SKM-1 (cell line): ENCODE measurements at regions not wholly inside any gene's neighbourhood (a gene's known extent, or its start where the extent isn't known, plus 50 kb on each side); places are given as distances from the start of the nearest gene placed in this dataset.
"Not testable (repeated sequence)": the region's sequence is repeated elsewhere in the genome, so short reads cannot be mapped to it uniquely, and the experiment has no call there.

Source experiments
- DNase-seq: peaks from one replicate; lab custom pipeline; 2025; ENCODE audit not compliant: unreplicated experiment; lab: John Stamatoyannopoulos, UW

GRCh38 chr13:54999399-54999907, 1970.8 kb downstream of the OLFM4 start:
- no peak for DNase-seq

GRCh38 chr13:55000043-55000442, 1971.4 kb downstream of the OLFM4 start:
- no peak for DNase-seq

GRCh38 chr13:55000844-55001243, 1972.2 kb downstream of the OLFM4 start:
- no peak for DNase-seq

GRCh38 chr13:55001881-55002280, 1973.3 kb downstream of the OLFM4 start:
- DNase-seq: no peak

- DNase-seq: no peak
These were observed 1979.1 kb downstream of the OLFM4 start for GRCh38 chr13:55007681-55008080.

- DNase-seq: no peak
These were observed 1984.4 kb downstream of the OLFM4 start for GRCh38 chr13:55013051-55013450.

GRCh38 chr13:55029280-55029679, 2000.7 kb downstream of the OLFM4 start:
- DNase-seq: no peak

- no peak for DNase-seq
These were observed 2009.6 kb downstream of the OLFM4 start for GRCh38 chr13:55038230-55038629.

GRCh38 chr13:55053891-55054550, 2025.4 kb downstream of the OLFM4 start:
- DNase-seq: not testable (repeated sequence)

- not testable (repeated sequence) for DNase-seq
These were observed 2027.1 kb downstream of the OLFM4 start for GRCh38 chr13:55055666-55056065.

- DNase-seq: no peak
These were observed 2034.0 kb downstream of the OLFM4 start for GRCh38 chr13:55062662-55063061.

- no peak for DNase-seq
These were observed 2039.3 kb downstream of the OLFM4 start for GRCh38 chr13:55067946-55068345.

GRCh38 chr13:55069746-55070145, 2041.1 kb downstream of the OLFM4 start:
- no peak for DNase-seq

- DNase-seq: no peak
These were observed 2044.4 kb downstream of the OLFM4 start for GRCh38 chr13:55073000-55073399.

- DNase-seq: no peak
These were observed 2056.0 kb downstream of the OLFM4 start for GRCh38 chr13:55084630-55085029.

GRCh38 chr13:55087085-55087484, 2053.6 kb upstream of the PRR20A start:
- DNase-seq: no peak

GRCh38 chr13:55090612-55091011, 2050.1 kb upstream of the PRR20A start:
- DNase-seq: no peak

- DNase-seq: no peak
These were observed 2049.5 kb upstream of the PRR20A start for GRCh38 chr13:55091172-55091571.

GRCh38 chr13:55106509-55106908, 2034.2 kb upstream of the PRR20A start:
- DNase-seq: no peak

- no peak for DNase-seq
These were observed 2020.1 kb upstream of the PRR20A start for GRCh38 chr13:55120631-55121030.

- DNase-seq: no peak
These were observed 1985.7 kb upstream of the PRR20A start for GRCh38 chr13:55155046-55155445.

- DNase-seq: no peak
These were observed 1981.0 kb upstream of the PRR20A start for GRCh38 chr13:55159765-55160164.

- DNase-seq: no peak
These were observed 1979.9 kb upstream of the PRR20A start for GRCh38 chr13:55160867-55161266.
